Stomach (tissue), 8 donors: ENCODE measurements at regions not wholly inside any gene's neighbourhood (a gene's known extent, or its start where the extent isn't known, plus 50 kb on each side); places are given as distances from the start of the nearest gene placed in this dataset.

Source experiments
- DNase-seq, 2 donors: peaks; one replicate each; pipeline versions ENCODE4 v3.0.0 to v3.0.0-alpha.2; 2013 to 2019
- H3K27ac ChIP-seq, 5 donors: fragments of 200-600 bp in 4 of 5; sonication (generic) in 4 of 5; one replicate each; pipeline ENCODE4 v1.5.1; 2013 to 2019; ENCODE audit warnings: mild to moderate bottlenecking in 1 of 5, moderate library complexity in 1 of 5
- H3K27me3 ChIP-seq, 3 donors: fragments of 200-600 bp; sonication (generic); one replicate each; pipeline ENCODE4 v1.5.1; 2017 to 2019; ENCODE audit warnings: mixed run types in 1 of 3
- H3K36me3 ChIP-seq, 4 donors: fragments of 200-600 bp; sonication (generic); 1 replicate in 3 of 4; 2 replicates in 1 of 4; pipeline ENCODE4 v1.5.1; 2016 to 2019
- H3K4me1 ChIP-seq, 4 donors: fragments of 200-600 bp; sonication (generic); one replicate each; pipeline ENCODE4 v1.5.1; 2016 to 2019
- H3K4me3 ChIP-seq, 4 donors: fragments of 200-600 bp; sonication (generic) in 3 of 4; one replicate each; pipeline ENCODE4 v1.5.1; 2016 to 2019; ENCODE audit warnings: mild to moderate bottlenecking in 1 of 4
- H3K9me3 ChIP-seq, 4 donors: fragments of 200-600 bp; sonication (generic); one replicate each; pipeline ENCODE4 v1.5.1; 2016 to 2019
- CTCF ChIP-seq, 7 experiments: fragments of 450-650 bp in 4 of 7; fragments of 200-600 bp in 3 of 7; sonication (generic) in 3 of 7; IDR thresholded peaks; one replicate each; pipeline ENCODE4 v1.5.1; 2016 to 2019; ENCODE audit warnings: antibody characterized with exemption in 7 of 7, control low read depth in 2 of 7, mild to moderate bottlenecking in 1 of 7
- EP300 ChIP-seq: sonication (generic); formaldehyde crosslinking; IDR thresholded peaks from one replicate; pipeline ENCODE4 v1.6.1; 2017; ENCODE audit warnings: antibody characterized with exemption
- POLR2A ChIP-seq, 4 donors: fragments of 450-650 bp; IDR thresholded peaks; one replicate each; pipeline ENCODE4 v1.6.1; 2016; ENCODE audit warnings: antibody characterized with exemption in 4 of 4, control low read depth in 2 of 4, mild to moderate bottlenecking in 1 of 4, moderate library complexity in 1 of 4
- POLR2AphosphoS5 ChIP-seq, 3 donors: sonication (generic); formaldehyde crosslinking; IDR thresholded peaks; one replicate each; pipeline ENCODE4 v1.6.1; 2016; ENCODE audit warnings: antibody characterized with exemption in 3 of 3
- WGBS, 5 donors: extraction: QIAGEN DNeasy Blood & Tissue Kit in 3 of 5; methylation state at CpG; one replicate each; pipeline versions ENCODE4 v1.1.5 to v1.1.7; 2013 to 2018; 5-methylcytosine and 5-hydroxymethylcytosine counted together
- intact Hi-C: fragments of 100-400 bp; cut with DNase I; formaldehyde crosslinking; loops from one replicate; pipeline ENCODE4 v1.15.1; 2023; ENCODE audit warnings: low total_unique reads
- donor health status: healthy with polysubstance abuse.
- donor health status: Bipolar disorder and iron deficiency.
- donor health status: healthy.

GRCh38 chr14:34129927-34130552, 179.2 kb upstream of the EGLN3 start:
- H3K4me3 ChIP-seq, result no peak overlapping the region
- no peak for DNase-seq
- H3K27me3 ChIP-seq, result no peaks in the 10 kb centered on the region
- H3K4me1 ChIP-seq, result peaks cover 0 to 16% (median 6%) of the 10 kb centered on the region in 4 donors
- WGBS, 5 donors, result 87 to 94% (median 92%) methylated on average over 6 to 7 of the region's 7 CpGs
- H3K36me3 ChIP-seq, result no peaks in the 10 kb centered on the region
- no peaks in the 10 kb centered on the region for H3K9me3 ChIP-seq
- intact Hi-C loops, result no loop called here
- no peak for TF ChIP-seq POLR2A (IDR thresholded peaks at IDR 0.05)
- no peak for TF ChIP-seq CTCF (IDR thresholded peaks at IDR 0.05)
- H3K27ac ChIP-seq, result no peak overlapping the region

GRCh38 chr14:34128665-34129064, 177.8 kb upstream of the EGLN3 start:
- TF ChIP-seq CTCF (IDR thresholded peaks at IDR 0.05) (no peak), POLR2AphosphoS5 (IDR thresholded peaks at IDR 0.05) (no peak), EP300 (no peak), POLR2A (IDR thresholded peaks at IDR 0.05) (no peak)
- H3K4me3 ChIP-seq, result no peak overlapping the region
- peaks cover 0 to 16% (median 6%) of the 10 kb centered on the region in 4 donors for H3K4me1 ChIP-seq
- H3K27me3 ChIP-seq, result no peaks in the 10 kb centered on the region
- 90 to 98% (median 91%) methylated on average over 9 of the region's 9 CpGs for WGBS, 5 donors
- no peak overlapping the region for H3K27ac ChIP-seq
- no peaks in the 10 kb centered on the region for H3K9me3 ChIP-seq
- intact Hi-C loops, result no loop called here
- no peak for DNase-seq
- no peaks in the 10 kb centered on the region for H3K36me3 ChIP-seq

GRCh38 chr14:34126586-34126985, 175.7 kb upstream of the EGLN3 start:
- 50 to 75% (median 68%) methylated on average over 4 of the region's 4 CpGs for WGBS, 5 donors
- TF ChIP-seq EP300, result no peak
- no peak for TF ChIP-seq POLR2A (IDR thresholded peaks at IDR 0.05)
- no peak for TF ChIP-seq CTCF (IDR thresholded peaks at IDR 0.05)
- no peak for TF ChIP-seq POLR2AphosphoS5 (IDR thresholded peaks at IDR 0.05)
- intact Hi-C loops, result no loop called here
- no peaks in the 10 kb centered on the region for H3K9me3 ChIP-seq
- no peaks in the 10 kb centered on the region for H3K36me3 ChIP-seq
- H3K27me3 ChIP-seq, result no peaks in the 10 kb centered on the region
- no peak for DNase-seq
- no peak overlapping the region for H3K4me3 ChIP-seq
- H3K4me1 ChIP-seq, result peaks cover 0 to 15% (median 6%) of the 10 kb centered on the region in 4 donors
- H3K27ac ChIP-seq, result no peak overlapping the region

GRCh38 chr14:34124585-34124984, 173.7 kb upstream of the EGLN3 start:
- Histone ChIP-seq H3K36me3 (no peaks in the 10 kb centered on the region), H3K4me3 (no peak overlapping the region), H3K27me3 (no peaks in the 10 kb centered on the region), H3K9me3 (no peaks in the 10 kb centered on the region), H3K27ac (no peak overlapping the region), H3K4me1 (peaks cover 0 to 6% (median 0%) of the 10 kb centered on the region in 4 donors)
- TF ChIP-seq POLR2AphosphoS5 (IDR thresholded peaks at IDR 0.05) (no peak), POLR2A (IDR thresholded peaks at IDR 0.05) (no peak)
- DNase-seq, result no peak
- intact Hi-C loops, result no loop called here
- 78 to 86% (median 82%) methylated on average over 4 of the region's 4 CpGs for WGBS, 5 donors

GRCh38 chr14:34122650-34123049, 171.8 kb upstream of the EGLN3 start:
- 25 to 45% (median 38%) methylated on average over 1 of the region's 1 CpG for WGBS, 5 donors
- intact Hi-C loops, result no loop called here
- no peak for TF ChIP-seq POLR2A (IDR thresholded peaks at IDR 0.05)
- no peak for TF ChIP-seq CTCF (IDR thresholded peaks at IDR 0.05)
- Histone ChIP-seq H3K9me3 (no peaks in the 10 kb centered on the region), H3K36me3 (no peaks in the 10 kb centered on the region), H3K27me3 (no peaks in the 10 kb centered on the region), H3K4me3 (no peak overlapping the region), H3K4me1 (peaks cover 0 to 6% (median 0%) of the 10 kb centered on the region in 4 donors), H3K27ac (no peak overlapping the region)
- DNase-seq, result no peak
